AG09309 (cell line): ENCODE measurements at regions not wholly inside any gene's neighbourhood (a gene's known extent, or its start where the extent isn't known, plus 50 kb on each side); places are given as distances from the start of the nearest gene placed in this dataset.
"Not testable (repeated sequence)": the region's sequence is repeated elsewhere in the genome, so short reads cannot be mapped to it uniquely, and the experiment has no call there.

Source experiments
- DNase-seq: peaks from one replicate; pipeline ENCODE4 v3.0.0-alpha.2; 2010; ENCODE audit warnings: low read depth
- H3K4me3 ChIP-seq: 2 replicates; pipeline ENCODE4 v1.5.1; 2011; ENCODE audit warnings: mild to moderate bottlenecking, low read depth, low read length, moderate library complexity; ENCODE audit not compliant: control insufficient read depth
- CTCF ChIP-seq: IDR thresholded peaks from 2 replicates; pipeline ENCODE4 v1.5.1; 2011; ENCODE audit warnings: mild to moderate bottlenecking, low read depth, low read length, inconsistent platforms; ENCODE audit not compliant: insufficient read depth, control insufficient read depth; ENCODE audit errors: missing control alignments

DNA sequence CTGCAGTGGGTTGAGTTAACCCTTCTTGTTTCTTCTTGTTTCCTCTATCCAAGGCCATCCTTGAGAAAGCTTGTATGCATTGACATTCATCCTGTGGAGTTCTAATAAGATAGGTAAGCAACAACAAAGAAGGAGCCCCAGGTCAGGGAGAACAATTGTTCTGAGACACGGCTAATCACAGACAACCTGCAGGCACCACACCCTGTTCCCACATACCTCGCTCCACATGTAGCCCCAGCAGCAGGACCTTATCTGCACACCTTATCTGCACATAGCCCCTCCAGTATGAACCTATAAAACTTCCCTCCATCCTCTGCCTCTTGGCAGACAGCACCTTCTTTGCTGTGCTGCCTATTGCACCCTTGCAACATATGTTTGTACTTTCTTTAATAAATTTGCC, 129.1 kb downstream of the MSL3 start:
- H3K4me3 ChIP-seq: no peak overlapping the region
- no peak for DNase-seq
- no peak for TF ChIP-seq CTCF

DNA sequence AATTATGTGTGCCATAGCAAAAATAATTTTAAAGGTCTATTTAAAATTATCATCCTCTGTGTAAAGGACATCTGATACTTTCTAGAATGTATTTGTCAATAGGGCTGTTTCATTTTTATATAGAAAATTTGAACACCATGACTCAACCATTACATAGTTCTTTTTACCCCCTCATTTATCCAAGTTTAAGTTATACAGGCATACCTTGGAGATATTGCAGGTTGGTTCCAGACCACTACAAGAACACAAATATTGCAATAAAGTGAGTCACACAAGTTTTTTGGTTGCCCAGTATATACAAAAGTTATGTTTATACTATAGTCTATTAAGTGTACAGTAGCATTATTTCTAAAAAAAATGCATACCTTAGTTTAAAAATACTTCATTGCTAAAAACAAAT, 130.4 kb downstream of the MSL3 start:
- no peak for DNase-seq
- no peak overlapping the region for H3K4me3 ChIP-seq
- TF ChIP-seq CTCF: no peak

DNA sequence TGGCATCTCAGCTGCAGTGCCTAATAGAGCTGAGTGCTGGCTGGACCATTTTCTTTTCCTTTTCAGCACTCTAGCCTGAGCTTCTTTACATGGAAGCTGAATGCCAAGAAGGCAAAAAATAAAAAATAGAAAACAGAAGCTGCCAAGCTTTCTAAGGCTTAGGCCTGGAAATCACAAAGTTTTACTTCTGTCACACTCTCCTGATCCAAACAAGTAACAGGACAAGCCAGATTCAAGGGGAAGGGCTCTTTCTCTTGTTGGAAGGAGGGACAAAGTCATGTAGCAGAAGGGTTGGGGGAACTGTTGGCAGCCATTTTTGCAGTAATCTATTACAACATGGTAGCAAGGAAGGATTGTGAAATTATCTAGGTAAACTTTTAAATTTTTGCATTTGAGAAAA, 131.8 kb downstream of the MSL3 start:
- no peak for DNase-seq
- H3K4me3 ChIP-seq: no peak overlapping the region
- TF ChIP-seq CTCF: no peak

GRCh38 chrX:11890836-11891514, 132.9 kb downstream of the MSL3 start:
- no peak overlapping the region for H3K4me3 ChIP-seq
- TF ChIP-seq CTCF: no peak
- DNase-seq: no peak

GRCh38 chrX:11893933-11894710, 136.1 kb downstream of the MSL3 start:
- no peak overlapping the region for H3K4me3 ChIP-seq
- no peak for TF ChIP-seq CTCF
- DNase-seq: no peak

DNA sequence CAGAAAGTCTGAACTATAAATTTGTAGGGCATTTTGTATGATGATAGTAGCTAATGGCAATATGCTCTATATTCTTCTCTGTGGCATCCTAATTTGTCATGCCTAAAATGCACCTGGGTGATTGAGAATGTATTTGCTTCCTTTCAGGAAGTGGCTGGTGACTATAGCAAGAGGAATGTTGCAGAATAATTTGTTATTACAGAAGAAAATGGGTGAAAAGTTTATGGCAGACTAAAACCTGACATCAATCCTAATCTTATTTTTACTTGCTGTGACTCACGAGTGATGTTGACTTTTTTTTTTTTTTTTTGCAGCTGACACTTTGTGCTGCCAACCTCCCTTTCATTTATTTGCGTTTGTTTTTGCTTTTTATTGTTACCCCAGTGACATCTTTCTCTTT, 141.1 kb downstream of the MSL3 start:
- no peak for TF ChIP-seq CTCF
- no peak for DNase-seq
- no peak overlapping the region for H3K4me3 ChIP-seq

DNA sequence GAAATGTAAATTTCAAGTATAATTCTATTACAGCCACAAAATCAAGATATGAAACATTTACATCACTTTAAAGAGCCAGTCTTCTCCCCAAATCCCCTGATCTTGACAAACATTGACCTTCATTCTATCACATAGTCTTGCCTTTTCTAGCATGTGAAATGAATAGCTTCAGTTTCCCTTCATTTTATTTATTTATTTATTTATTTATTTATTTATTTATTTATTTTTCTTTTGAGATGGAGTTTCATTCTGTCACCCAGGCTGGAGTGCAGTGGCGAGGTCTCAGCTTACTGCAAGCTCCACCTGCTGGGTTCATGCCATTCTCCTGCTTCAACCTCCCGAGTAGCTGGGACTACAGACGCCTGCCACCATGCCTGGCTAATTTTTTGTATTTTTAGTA, 147.9 kb downstream of the MSL3 start:
- not testable (repeated sequence) for H3K4me3 ChIP-seq, DNase-seq
